Left ventricle myocardium inferior (tissue), 1 donor: ENCODE measurements at regions not wholly inside any gene's neighbourhood (a gene's known extent, or its start where the extent isn't known, plus 50 kb on each side); places are given as distances from the start of the nearest gene placed in this dataset.

Experiments
- DNase-seq: peaks from one replicate; pipeline ENCODE4 v3.0.0-alpha.2; 2020
- H3K27ac ChIP-seq: fragments of 200-600 bp; replicated peaks from 2 replicates; pipeline ENCODE4 v1.8.0; 2021
- H3K27me3 ChIP-seq: fragments of 200-600 bp; 2 replicates; pipeline ENCODE4 v1.8.0; 2021; ENCODE audit warnings: low read depth
- H3K36me3 ChIP-seq: fragments of 200-600 bp; 2 replicates; pipeline ENCODE4 v1.8.0; 2021
- H3K4me1 ChIP-seq: fragments of 200-600 bp; 2 replicates; pipeline ENCODE4 v1.8.0; 2021
- H3K4me3 ChIP-seq: fragments of 200-600 bp; 2 replicates; pipeline ENCODE4 v1.8.0; 2021; ENCODE audit warnings: mild to moderate bottlenecking, moderate library complexity
- H3K9me3 ChIP-seq: fragments of 200-600 bp; replicated peaks from 2 replicates; pipeline ENCODE4 v1.8.0; 2021
- intact Hi-C: fragments of 100-400 bp; cut with micrococcal nuclease; formaldehyde crosslinking; loops from one replicate; pipeline ENCODE4 v1.11.0; 2022
- TF ChIP-seq, protein P1 (sequence below): fragments of 200-600 bp; IDR thresholded peaks from 2 replicates; pipeline ENCODE4 v1.8.0; 2021; ENCODE audit warnings: antibody characterized with exemption, mild to moderate bottlenecking, borderline replicate concordance
- donor health status: DM: no; HTN: yes; CAD: no; lungs with severe emphysema.

DNA sequence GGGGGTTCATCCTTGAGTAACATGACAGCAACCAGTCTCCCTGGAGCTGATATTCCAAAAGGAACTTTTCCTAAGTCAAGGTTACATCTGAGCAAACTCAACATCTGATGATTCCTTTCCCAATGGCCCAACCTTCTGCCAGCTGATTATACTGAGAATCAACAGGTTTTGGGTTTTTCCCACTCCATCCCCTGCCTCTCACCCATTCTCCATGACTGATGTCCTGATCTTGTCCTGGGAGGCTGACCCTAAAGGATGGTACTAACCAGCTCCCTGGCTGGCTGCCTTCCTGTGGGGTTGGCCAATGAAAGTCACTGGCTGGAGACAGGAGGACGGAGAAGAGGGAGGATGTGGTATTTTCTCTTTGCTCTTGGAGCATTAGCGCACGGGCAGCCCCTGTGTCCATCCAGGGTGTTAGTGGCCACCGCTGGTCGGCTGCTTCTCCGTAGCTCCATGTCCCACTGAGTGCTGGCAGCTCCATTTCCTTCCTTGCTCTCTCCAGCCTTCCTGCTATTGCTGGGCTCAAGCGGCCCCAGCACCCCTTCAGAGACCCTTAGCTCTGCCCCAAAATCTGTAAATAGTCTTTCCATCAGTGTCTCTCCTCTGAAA lies 306.2 kb upstream of the PITRM1 start:
- Histone ChIP-seq H3K27me3 (no peaks in the 10 kb centered on the region), H3K4me1 (peaks cover 19% of the 10 kb centered on the region), H3K36me3 (no peaks in the 10 kb centered on the region), H3K4me3 (no peak overlapping the region), H3K27ac (no peak overlapping the region), H3K9me3 (no peaks in the 10 kb centered on the region)
- intact Hi-C loops = no loop called here
- no peak for DNase-seq
- TF ChIP-seq, protein P1, sequence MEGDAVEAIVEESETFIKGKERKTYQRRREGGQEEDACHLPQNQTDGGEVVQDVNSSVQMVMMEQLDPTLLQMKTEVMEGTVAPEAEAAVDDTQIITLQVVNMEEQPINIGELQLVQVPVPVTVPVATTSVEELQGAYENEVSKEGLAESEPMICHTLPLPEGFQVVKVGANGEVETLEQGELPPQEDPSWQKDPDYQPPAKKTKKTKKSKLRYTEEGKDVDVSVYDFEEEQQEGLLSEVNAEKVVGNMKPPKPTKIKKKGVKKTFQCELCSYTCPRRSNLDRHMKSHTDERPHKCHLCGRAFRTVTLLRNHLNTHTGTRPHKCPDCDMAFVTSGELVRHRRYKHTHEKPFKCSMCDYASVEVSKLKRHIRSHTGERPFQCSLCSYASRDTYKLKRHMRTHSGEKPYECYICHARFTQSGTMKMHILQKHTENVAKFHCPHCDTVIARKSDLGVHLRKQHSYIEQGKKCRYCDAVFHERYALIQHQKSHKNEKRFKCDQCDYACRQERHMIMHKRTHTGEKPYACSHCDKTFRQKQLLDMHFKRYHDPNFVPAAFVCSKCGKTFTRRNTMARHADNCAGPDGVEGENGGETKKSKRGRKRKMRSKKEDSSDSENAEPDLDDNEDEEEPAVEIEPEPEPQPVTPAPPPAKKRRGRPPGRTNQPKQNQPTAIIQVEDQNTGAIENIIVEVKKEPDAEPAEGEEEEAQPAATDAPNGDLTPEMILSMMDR = no peak

DNA sequence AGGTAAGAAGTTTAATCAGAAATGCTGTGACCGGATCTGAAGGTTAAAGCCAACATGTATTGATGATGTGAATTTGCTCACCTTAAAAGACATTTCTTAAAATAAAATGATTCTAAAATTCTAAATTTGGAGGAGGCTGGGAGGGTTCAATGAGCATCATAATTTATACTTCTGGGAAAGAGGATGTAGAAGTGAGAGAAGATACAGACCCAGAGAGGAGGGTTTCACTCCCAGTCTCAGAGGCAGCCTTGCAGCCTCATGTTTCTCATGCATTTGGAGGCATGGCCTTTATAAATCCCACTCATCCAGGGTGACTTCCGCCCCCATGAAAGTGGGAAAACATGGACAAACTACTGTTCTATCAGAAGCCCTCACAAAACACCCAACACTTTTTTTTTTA lies 305.6 kb upstream of the PITRM1 start:
- no peaks in the 10 kb centered on the region for H3K9me3 ChIP-seq
- TF ChIP-seq, protein P1 = no peak
- no peak overlapping the region for H3K4me3 ChIP-seq
- DNase-seq = no peak
- H3K4me1 ChIP-seq = peaks cover 15% of the 10 kb centered on the region
- no peaks in the 10 kb centered on the region for H3K27me3 ChIP-seq
- H3K27ac ChIP-seq = no peak overlapping the region
- H3K36me3 ChIP-seq = no peaks in the 10 kb centered on the region
- intact Hi-C loops = no loop called here

DNA sequence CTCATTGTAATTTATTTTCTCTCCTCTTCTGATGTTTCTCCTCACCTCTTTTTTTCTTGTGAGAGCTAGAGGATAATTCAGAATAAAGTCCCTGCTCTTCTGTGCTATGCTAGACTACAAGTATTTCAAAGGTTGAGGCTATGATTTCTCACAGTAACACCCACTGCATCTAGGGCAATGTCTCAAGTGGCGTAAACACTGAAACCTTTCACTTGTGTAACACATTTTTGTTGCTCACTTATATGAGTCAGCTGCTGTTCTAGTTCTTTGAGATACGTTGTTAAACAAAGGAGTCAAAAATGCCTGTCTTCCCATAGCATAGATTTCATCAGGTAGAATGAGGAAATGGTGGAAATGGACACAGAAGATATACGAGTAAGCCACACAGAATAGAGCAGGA lies 305.1 kb upstream of the PITRM1 start:
- Histone ChIP-seq H3K4me3 (no peak overlapping the region), H3K9me3 (no peaks in the 10 kb centered on the region), H3K27me3 (no peaks in the 10 kb centered on the region), H3K36me3 (no peaks in the 10 kb centered on the region), H3K4me1 (peaks cover 10% of the 10 kb centered on the region), H3K27ac (no peak overlapping the region)
- TF ChIP-seq, protein P1 = no peak
- DNase-seq = no peak
- intact Hi-C loops = no loop called here

DNA sequence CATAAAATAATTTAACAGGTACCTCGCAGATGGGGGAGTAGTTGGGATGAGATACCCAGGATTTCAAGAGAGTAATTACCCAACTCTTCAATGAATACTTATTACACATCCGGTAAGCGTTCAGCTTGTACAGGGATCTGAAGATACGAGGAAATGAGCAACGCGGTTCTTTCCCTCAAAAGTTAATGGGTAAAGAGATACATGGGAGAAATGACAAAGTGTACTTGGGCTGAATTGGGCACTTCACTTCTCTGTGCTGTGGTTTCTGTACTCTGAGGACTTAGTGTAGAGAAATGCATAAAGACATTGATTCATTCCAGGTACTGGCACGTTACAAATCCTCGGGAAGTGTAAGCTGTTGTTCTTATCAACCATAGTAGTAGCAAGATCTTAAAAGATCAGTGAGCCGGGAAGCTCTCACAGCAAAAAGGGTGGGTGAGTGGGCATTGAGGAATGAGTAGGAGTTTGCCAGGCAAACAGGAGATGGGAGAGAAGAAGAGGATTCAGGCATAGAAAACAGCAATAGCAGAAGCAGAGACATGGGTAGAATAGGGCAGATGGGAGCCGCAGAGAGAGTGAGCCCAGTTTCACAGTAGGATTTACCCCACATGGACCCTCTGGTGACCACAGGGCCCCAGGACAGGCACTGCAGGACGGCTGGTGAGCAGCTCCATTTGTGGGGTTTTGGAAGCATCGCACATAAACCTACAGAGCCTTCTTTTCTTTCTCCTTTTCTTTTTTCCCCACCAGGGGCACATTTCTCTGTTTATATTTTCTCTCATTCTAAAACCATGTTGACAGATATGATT lies 304.3 kb upstream of the PITRM1 start:
- TF ChIP-seq, protein P1 = no peak

DNA sequence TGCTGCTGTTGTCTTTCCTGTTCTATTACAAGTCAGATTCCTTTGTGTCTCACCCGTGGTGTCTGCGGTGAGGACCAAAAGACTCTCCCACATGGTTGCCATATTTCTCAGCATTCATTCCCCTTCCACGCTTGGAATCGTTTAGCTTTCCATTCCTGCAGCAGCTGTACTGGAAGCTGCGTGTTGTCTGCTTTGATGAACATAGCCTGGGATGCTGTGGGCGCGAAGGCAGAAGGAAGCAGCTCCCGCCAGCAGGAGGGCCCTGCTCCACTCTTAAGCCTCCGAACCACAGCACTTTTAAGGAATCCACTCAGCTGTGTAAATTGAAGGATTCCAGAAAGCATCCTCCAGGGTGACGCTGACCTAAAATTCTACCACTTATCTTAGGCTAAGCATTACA lies 303.6 kb upstream of the PITRM1 start:
- DNase-seq = no peak
- H3K27ac ChIP-seq = no peak overlapping the region
- intact Hi-C loops = no loop called here

More for the DNA sequence above, 304.3 kb upstream of the PITRM1 start:
- intact Hi-C loops = no loop called here
- Histone ChIP-seq H3K27ac (no peak overlapping the region), H3K36me3 (no peaks in the 10 kb centered on the region), H3K27me3 (no peaks in the 10 kb centered on the region), H3K4me3 (no peak overlapping the region), H3K4me1 (peaks cover 8% of the 10 kb centered on the region), H3K9me3 (no peaks in the 10 kb centered on the region)
- no peak for DNase-seq

More for the DNA sequence above, 303.6 kb upstream of the PITRM1 start:
- Histone ChIP-seq H3K36me3 (no peaks in the 10 kb centered on the region), H3K27me3 (no peaks in the 10 kb centered on the region), H3K4me1 (peaks cover 13% of the 10 kb centered on the region), H3K4me3 (no peak overlapping the region), H3K9me3 (no peaks in the 10 kb centered on the region)
- TF ChIP-seq, protein P1 = no peak
